NCI-H146 treated with DMSO at 0.1 percent for 48 hours (cell line): ENCODE measurements at regions not wholly inside any gene's neighbourhood (a gene's known extent, or its start where the extent isn't known, plus 50 kb on each side); places are given as distances from the start of the nearest gene placed in this dataset.

Experiments used
- DNase-seq: peaks from one replicate; lab custom pipeline; 2025; ENCODE audit not compliant: unreplicated experiment; lab: John Stamatoyannopoulos, UW

DNA sequence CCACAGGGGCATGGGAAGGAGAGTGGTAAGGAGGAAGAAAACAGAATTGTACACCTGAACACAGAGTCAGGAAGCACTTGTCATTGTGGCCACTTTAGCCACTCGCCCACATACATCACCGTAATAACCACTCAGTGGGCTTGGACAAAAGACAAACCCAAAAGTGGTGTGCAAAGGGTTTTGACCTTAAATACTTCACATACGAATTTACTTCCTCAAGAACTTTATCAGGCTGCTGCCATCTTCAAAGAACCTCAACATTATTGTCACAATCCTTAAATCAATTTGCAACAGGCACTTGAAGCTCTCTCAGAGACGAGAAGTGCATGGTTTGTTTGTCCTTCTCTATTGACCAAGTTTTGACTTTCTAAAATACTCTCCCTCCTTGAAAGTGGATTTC is 187.3 kb upstream of the EGLN3 start:
- no peak for DNase-seq

DNA sequence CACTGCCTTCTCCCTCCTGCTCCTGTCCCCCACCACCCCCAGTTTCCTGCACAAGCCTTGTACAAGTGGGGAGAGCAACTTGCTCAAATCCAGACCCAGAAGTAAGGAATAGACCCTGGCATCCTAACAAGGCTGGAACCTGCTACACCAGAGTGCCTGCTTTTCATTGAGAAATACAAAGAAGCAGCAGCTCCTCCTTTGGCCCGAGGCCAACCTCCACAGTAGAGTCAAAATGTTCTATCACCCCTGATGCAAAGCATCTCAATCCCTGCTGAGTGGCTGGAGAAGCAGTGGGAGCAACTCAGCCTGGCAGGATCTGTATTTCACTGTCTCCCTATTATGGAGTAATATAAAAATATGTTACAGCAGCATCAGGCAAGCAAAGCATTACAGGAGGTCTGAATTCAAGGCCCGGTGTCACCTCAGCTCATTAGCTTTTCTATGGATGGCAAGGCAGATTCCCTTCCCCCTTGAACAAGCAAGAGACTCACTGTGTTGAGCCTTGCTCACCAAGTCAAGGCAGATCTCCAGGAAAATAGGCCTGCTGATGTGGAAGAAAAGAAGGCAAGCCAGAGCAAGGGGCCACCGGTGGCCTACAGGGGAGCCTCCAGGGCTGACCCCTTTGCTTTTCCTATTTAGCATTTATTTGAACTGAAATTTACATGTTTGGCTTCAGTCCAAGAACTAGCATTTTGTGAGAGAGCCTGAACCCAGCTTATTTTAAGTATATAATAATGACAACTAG is 186.3 kb upstream of the EGLN3 start:
- DNase-seq: no peak

DNA sequence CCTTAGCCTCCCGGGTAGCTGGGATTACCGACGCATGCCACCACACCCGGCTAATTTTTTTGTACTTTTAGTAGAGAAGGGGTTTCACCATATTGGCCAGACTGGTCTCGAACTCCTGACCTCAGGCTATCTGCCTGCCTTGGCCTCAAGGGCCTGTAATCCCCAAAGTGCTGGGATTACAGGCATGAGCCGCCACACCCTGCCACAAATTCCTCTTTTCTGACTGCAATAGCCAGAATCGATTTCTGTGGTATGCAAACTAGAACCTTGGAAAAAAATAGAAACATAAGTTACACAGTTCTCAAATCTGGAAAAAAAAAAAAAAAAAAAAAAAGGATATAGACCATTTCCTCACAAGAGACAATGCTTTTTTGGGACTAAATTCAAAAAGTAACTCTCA is 184.6 kb upstream of the EGLN3 start:
- no peak for DNase-seq

DNA sequence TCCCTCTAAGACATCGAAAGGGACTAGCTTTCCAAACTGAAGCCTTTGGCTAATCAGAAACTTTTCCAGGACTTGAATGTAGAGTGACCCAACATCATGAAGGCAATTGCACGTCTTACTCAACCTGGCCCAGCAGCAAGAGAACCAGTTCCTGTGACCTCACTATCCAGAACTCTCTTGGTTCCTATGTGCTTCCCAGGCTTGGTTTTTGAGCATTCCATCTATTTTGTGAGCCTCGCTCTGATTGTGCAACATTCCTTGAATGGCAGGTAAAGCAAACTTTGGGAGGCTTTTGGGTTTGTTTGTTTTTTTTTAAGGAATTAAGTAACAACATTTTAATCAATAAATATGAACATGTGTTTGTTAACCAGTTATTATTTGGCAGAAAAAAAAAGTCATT is 183.6 kb upstream of the EGLN3 start:
- no peak for DNase-seq

DNA sequence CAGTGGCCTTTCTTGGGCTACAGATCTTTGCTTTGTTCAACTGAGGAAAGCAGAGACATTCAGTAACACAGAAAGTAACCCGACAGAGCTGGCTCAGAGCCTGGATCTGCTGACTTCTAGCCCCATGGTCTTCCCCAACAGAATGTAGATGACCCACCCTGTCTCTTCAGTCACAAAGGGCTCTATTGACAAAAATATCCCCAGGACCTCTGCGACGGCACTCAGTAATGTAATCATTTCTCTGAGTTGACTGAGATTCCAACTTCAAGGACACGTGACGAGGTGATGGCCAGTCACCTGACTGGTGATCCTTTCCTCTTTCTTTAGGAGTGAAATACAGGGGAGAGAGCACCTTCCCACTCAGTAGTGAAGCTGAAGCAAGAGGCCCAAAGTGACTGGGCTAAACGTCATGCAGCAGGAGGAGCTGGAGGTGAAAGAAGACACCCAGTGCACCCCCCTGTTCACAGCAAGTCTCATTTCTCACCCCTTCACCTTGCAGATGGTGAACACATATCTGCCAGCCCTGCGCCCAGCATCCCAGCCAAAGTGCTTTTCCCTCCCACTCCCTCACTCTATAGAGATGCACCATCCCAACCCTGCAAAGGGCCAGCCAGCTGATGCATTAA is 179.2 kb upstream of the EGLN3 start:
- DNase-seq: no peak

DNA sequence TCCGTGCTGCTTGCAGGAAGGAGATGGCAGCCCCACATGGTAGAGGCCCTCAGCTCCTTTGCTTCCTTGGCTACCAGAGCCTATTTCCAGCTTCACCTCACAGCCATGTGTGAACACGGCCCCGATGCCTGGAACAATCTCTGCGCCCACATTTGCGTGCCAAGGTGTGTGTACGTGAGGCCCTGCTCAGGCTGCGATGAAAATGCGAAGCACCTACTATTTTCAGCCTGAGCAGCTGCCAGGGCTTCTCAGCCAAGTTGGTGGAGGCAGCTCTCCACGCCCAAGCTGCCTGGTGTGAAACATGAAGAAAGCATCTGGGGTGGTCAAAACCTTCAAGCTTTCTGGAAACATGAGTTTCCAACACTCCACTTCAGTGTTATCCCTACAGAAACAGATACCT is 177.8 kb upstream of the EGLN3 start:
- DNase-seq: no peak

DNA sequence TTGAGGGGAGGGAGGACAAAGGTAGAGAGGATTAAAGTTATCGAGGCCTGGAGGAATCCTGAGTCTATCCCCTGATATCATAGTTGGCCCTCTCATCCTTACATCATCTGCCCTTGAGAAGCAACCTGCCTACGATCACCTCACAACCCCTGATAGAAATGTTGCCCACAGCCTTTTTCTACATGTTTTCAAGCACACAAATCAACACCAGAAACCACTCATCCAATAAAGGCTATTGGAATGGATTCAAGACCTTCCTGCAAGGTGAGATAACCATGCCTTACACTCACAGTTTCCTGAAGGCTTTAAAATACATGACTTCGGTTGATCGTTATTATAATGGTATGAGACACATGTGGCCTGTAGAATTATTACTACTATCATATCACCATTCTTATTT is 175.7 kb upstream of the EGLN3 start:
- no peak for DNase-seq

DNA sequence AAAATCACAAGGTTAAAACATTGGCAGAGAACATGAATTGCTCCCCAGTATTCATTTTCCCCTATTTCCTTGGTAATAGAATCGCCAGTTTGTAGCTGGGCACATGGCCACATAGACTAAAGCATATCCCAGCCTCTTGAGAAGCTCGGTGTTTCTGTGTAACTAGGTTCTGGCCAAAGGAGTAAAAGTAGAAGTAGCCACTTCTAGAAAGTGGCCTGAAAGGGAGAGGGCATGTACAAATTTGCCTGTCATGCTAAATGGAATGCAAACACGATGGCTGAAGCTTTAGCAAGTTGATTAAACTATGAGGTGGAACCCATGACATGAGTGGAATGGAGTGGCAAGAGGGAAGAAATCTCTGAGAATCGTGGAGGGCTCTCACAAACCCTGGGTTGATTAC is 173.7 kb upstream of the EGLN3 start:
- DNase-seq: no peak

DNA sequence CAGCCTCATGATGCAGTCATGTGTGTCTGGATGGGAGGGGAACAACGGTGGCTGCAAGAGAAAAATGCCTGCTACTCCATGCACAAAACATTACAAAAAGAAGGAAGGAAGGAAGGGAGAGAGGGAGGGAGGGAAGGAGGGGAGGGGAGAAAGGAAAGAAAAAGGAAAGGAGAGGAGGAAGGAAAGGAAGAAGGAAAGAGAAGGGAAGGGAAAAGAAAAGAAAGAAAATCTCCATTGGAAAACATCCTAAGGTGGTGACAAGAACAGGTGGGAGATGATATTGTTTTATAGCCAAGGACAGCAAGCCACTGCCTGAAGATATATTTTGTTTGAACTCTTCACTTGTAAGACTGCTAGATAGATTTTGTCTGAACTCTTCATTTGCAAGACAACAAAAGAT is 171.8 kb upstream of the EGLN3 start:
- DNase-seq: no peak

DNA sequence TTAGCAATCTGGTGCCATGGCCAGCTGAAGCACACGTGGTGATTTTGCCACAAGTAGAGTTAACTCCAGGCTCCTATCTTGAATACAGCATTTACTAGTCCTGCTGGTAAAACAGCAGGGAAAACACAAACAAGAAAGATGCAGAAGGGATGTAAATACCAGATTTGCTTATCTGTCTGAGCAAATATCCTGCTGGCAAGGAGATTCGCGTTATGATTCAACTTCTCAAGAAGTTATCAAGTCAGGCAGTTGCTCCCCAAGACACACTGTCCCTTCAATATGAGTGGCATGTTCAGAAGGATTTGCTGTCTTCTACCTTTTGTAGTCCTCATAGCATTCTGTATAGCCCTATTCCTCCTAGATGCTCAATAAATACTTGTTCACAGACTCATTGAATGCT is 171.2 kb upstream of the EGLN3 start:
- DNase-seq: no peak

DNA sequence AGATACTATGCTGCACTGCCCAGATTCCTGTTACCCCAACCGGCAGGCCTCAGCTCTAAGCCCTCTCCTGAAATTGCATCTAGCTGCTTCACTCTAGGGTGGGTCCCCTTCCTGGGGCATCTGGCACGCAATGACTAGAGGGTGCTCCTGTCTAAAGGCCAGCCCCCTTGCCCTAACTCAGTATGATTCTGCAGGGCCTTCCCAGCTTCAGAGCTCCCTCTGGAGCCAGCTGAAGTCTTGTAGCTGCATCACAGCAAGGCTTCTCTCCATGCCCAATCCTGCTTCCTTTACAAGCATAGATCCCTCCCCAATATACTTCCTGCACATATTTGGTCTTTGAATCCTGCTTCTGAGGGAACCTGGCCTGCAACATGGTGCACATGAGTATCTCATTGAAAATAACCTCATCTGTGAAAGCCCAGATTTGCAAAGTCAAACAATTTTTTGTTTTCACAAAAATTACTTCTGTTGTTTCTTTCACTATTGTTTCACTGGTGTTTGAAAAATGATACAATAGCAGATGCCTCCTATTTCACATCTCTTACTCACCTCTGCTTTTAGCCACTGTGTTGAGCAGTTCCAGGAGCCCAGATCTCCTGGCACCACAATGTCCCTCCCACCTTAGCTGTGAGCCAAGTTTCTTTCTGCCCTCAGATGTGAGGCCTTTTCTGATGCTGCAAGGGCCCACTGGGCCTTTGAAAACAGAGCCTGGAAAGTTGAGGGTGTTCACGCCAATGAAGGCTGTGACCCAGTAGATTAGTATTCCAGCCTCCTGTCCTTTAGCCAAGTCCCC is 169.5 kb upstream of the EGLN3 start:
- DNase-seq: no peak

DNA sequence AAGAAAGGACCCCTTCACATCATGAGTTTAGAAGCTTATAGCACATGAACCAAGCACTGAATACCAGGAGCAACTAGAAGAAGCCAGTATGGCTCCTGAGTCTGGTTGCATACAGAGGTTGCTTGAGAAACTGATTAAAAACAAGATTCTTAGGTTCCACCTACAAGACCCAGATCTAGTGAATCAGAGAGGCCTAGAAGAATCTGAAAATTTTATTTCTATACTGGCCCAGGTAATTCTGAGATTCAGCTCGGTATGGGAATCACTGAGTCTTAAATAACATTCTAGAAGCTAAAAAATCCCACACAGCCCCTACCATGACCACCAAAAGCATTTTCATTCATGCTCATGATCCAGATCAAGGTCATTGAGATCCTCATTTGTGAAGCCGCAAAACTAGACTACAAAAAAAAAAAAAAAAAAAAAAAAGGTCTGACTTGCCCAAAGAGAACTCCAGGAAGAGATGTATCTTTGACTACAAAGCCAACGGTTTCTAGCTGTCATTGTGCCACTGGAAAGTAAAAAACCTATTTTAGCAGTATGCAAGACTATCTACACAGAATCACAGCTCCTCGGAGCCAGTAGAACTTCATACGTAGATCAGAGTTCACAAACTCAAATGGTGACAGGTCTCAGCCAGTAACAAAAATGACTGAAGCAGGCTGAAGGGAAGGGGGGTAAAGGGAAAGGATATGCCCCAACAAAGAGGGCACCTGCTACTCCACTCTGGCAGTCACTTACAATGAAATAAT is 168.4 kb upstream of the EGLN3 start:
- DNase-seq: no peak

DNA sequence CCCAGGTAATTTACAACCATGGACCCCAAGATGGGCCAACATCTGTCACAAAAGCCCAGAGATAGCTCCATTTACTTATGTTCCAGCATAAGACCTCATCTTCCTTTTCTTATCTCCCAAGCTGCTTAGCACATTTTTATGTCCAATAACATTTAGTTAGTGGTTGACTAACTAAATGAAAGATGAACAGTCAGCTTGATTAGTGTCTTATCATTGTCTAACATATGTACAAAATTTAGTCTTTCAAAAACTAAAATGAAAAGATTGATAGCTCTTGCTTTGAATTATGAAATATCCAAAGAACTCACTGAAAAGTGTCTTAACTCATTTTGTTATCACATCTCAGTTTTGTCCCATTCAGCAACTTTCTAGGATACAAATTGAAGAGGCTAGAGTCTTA is 163.1 kb upstream of the EGLN3 start:
- DNase-seq: no peak

DNA sequence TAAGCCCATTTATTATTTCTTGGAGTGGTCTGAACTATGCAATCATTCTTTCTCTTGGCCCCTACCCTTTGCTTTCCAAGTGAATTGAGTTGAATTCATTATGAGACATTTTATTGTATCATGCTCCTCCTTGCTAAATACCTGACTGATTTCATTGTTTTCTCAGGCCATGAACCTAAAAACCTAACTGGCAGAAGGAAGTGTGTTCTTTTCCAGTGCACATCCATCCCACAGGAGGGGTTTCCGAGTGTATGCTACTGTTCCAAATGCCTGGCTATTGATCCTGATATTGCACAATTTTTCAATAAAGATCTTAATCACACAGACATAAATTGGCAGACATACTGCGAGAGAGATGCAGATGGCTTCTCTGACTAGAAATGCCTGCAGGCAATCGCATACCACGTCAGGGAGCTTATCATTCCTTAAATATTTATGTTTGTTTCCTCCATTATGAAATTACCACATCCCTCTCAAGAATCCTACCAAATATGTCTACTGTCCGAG is 162.2 kb upstream of the EGLN3 start:
- no peak for DNase-seq

DNA sequence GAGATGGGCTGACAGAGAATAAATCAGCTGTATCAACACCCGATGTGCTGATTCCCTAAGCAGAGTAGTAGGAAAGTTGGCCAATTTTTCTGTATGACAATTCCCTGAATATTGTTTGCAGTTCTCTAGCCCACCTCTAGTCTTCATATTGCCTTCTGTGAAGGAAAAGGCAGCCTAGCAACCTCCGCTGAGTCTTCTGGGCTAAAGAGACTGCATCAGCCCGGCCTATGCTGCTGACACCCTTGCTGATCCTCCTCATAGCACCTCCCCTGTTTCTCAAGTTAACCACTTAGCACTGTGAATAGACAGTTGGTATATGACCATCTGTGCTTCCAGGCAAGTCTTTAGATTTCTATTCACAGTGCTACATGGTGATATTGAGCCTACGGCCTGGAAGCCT is 161.1 kb upstream of the EGLN3 start:
- DNase-seq: no peak

DNA sequence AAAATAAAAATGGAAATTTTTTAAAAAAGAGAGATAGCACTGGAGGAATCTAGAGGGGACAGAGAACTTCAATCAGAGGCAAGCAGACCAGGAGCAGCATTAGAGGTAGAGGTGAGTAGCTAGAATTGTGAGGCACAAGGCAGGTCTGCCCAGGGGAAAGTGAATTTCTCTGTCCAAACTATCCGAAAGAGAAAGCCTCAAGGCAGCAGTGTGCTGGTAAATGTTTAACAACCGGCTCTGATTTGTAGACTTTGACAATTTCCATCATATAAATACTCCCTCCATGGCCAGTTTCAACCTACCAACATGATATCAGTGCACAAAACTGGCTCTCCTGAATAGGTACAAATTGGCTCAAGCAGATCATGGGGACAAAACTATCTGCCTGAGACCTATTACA is 160.6 kb upstream of the EGLN3 start:
- no peak for DNase-seq

DNA sequence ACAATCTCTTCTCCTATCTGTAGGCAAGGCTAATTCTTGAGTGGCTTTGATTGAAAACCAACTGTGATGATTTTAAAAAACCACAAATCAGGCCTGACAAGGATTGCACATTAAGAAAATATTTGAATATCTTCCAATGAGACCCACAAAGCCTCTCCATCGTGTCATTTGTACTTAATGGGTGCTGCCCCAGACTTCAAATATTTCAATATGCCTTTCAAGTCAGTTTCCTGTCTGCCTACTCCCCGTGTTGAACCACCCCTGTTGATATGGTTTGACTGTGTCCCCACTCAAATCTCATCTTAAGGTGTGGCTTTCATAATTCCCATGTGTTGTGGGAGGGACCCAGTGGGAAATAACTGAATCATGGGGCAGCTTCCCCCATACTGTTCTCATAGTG is 159.7 kb upstream of the EGLN3 start:
- no peak for DNase-seq

DNA sequence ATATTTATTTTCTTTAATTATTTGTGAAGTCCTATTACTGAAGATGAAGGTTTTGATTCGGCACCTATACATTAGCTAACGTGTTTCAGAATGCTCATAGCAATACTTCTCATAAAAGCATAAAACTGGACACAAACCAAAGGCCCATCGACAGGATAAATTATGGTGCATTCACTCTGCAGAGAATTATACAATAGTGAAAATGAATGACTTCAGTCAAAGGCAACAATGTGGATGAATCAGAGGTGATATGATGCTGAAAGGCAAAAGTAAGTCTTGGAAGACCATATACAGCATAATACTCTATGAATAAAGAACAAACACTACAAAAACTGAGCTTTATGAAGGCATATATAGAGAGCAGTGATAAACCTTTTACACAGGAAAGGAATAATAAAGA is 156.6 kb upstream of the EGLN3 start:
- DNase-seq: no peak

DNA sequence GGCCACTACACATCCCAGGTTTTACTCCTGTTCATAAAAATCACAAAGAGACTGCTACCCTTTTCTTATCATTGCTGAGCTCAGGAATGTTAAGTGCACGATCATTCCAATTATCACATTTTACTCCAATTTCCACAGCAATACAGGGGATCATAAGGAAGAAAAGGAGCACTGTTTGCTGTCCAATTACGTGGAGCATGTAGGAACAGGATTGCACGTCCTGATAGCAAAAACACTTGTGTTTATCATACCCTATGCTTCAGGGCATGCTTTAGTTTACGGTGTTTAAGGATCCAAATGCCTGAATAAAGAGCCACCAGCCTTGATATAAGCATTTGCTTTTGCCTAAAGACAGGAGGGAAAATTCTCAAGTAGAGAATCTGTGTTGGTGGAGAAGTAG is 155.4 kb upstream of the EGLN3 start:
- DNase-seq: no peak

DNA sequence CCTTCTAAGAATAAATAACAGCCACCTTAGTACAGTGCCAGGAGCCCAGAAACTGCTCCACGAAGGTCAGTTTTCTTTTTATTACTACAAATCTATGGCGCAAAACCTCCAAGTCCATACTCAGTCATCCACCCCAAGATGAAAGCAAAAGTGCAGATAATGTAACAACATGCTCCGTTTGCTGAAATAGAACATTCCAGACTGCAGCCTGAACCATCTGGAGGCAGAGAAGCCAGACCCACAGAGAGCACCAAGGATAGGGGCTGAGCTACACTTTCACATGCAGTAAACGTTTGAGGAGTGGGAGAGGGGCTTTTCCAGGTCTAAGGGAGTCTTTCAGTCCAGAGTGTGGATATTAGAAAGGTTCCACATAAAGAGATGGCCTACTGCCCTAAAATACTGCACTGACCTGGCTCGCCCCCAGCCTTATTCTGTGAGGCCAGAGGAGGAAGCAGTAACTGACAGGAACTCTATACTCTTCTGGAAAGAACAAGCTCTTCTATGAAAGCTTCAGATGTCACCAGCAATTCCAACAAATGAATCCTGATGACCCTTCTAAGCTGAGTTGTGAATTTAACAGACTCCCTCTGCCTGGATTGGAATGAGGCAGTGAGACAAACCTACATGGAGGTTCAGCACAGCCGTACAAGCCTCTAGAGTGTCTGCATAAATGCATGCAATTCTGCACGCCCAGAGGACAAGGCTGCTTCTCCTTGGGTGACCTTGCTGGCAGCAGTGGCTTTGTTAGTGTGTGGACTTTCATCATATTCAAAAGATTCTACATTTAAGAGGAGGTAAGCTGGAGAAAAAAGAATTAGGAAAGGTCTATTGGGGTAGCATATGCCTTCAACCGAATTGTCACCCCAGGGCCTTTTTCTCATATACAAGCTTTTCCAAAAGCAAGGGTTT is 153.9 kb upstream of the EGLN3 start:
- no peak for DNase-seq
